Keratinocyte (primary cell): ENCODE measurements at regions not wholly inside any gene's neighbourhood (a gene's known extent, or its start where the extent isn't known, plus 50 kb on each side); places are given as distances from the start of the nearest gene placed in this dataset.

Source experiments
- CTCF ChIP-seq, 3 experiments: IDR thresholded peaks in 1 of 3; conservative IDR thresholded peaks in 1 of 3; optimal IDR thresholded peaks in 1 of 3; 2 replicates in 2 of 3; 3 replicates in 1 of 3; pipeline versions ENCODE3 to v1.5.1; 2011; ENCODE audit warnings: low read length in 3 of 3, mild to moderate bottlenecking in 3 of 3, moderate library complexity in 2 of 3, control low read depth in 1 of 3, inconsistent platforms in 1 of 3; ENCODE audit not compliant: insufficient read depth in 2 of 3; ENCODE audit errors: extremely low read depth in 1 of 3
- EZH2 ChIP-seq: IDR thresholded peaks from one replicate; pipeline ENCODE4 v1.6.1; 2012; ENCODE audit warnings: inconsistent platforms, mild to moderate bottlenecking, low read length, moderate library complexity

GRCh38 chr14:42806909-42807315, 1200.2 kb downstream of the LRFN5 start:
- TF ChIP-seq CTCF (optimal IDR thresholded peaks at IDR 0.05 in 1 of 3, IDR thresholded peaks at IDR 0.05 in 1 of 3, conservative IDR thresholded peaks at IDR 0.05 in 1 of 3; ENCODE audit: extremely low read depth in 1 of 3, insufficient read depth in 2 of 3, low read length in 3 of 3) (no peak), EZH2 (no peak)
